K562 (cell line): ENCODE measurements at regions not wholly inside any gene's neighbourhood (a gene's known extent, or its start where the extent isn't known, plus 50 kb on each side); places are given as distances from the start of the nearest gene placed in this dataset.

Experiments
- ATAC-seq: fragments of 200-7000 bp; cut with Tn5 transposase; 3 replicates; pipeline ENCODE4 v1.9.1; 2020; ENCODE audit warnings: moderate library complexity
- BruUV-seq: library from RNA; stranded (reverse); fragments of 400-500 nt; replicated peaks from 2 replicates; lab custom pipeline; 2021; lab: Mats Ljungman, UMichigan
- CTCF ChIA-PET: fragments of 300-600 bp; formaldehyde crosslinking; extraction: SDS; loops from one replicate; lab custom pipeline; 2021; ENCODE audit warnings: low intra/inter-chr PET ratio; lab: Yijun Ruan, JAX
- POLR2A ChIA-PET: fragments of 300-600, 350-650 bp; sonication (Branson Sonifier 250); formaldehyde crosslinking; extraction: SDS; loops from one replicate; lab custom pipeline; 2021; ENCODE audit warnings: antibody characterized with exemption, inconsistent platforms; lab: Yijun Ruan, JAX
- DNase-seq, 4 experiments: peaks; one replicate each; pipeline versions ENCODE4 v3.0.0 to v3.0.0-alpha.2; 2011 to 2018; ENCODE audit warnings: low spot score in 3 of 4, mixed read lengths in 3 of 4; ENCODE audit errors: extremely low read depth in 1 of 4
- FAIRE-seq: peaks from 2 replicates; lab custom pipeline; 2011; peaks lifted over from hg19 to GRCh38; lab: Jason Lieb, UNC
- H2AFZ ChIP-seq: 2 replicates; pipeline ENCODE4 v1.6.0; 2011; ENCODE audit warnings: low read depth, low read length, control low read depth, inconsistent platforms
- H3K27ac ChIP-seq: fragments of 200-600 bp; 3 replicates; pipeline ENCODE4 v1.8.0; 2011; ENCODE audit warnings: low read depth, mild to moderate bottlenecking, control low read depth, inconsistent platforms, low read length, moderate library complexity, mixed read lengths; ENCODE audit errors: extremely low read depth
- H3K27me3 ChIP-seq, 2 experiments: fragments of 300-600 bp in 1 of 2; 2 replicates in 1 of 2; 3 replicates in 1 of 2; pipeline versions ENCODE4 v1.6.0 to v1.8.0; 2011; ENCODE audit warnings: inconsistent platforms in 2 of 2, low read length in 2 of 2, mild to moderate bottlenecking in 1 of 2, mixed read lengths in 1 of 2, moderate library complexity in 1 of 2; ENCODE audit not compliant: control insufficient read depth in 2 of 2, insufficient read depth in 2 of 2
- H3K36me3 ChIP-seq: fragments of 300-600 bp; 3 replicates; pipeline ENCODE4 v1.8.0; 2011; ENCODE audit warnings: mild to moderate bottlenecking, low read length, inconsistent platforms; ENCODE audit not compliant: control insufficient read depth, insufficient read depth
- H3K4me1 ChIP-seq, 2 experiments: fragments of 200-600 bp in 1 of 2; replicated peaks in 1 of 2; 2 replicates in 1 of 2; 3 replicates in 1 of 2; pipeline versions ENCODE4 v1.5.1 to v1.8.0; 2011; ENCODE audit warnings: inconsistent platforms in 2 of 2, low read length in 2 of 2, mild to moderate bottlenecking in 1 of 2, mixed read lengths in 1 of 2, moderate library complexity in 1 of 2; ENCODE audit not compliant: control insufficient read depth in 2 of 2, insufficient read depth in 2 of 2
- H3K4me2 ChIP-seq: 2 replicates; pipeline ENCODE4 v1.6.1; 2011; ENCODE audit warnings: low read length, control low read depth, inconsistent platforms, mixed read lengths; ENCODE audit not compliant: insufficient read depth
- H3K4me3 ChIP-seq: fragments of 200-600 bp; sonication (generic), shearing (Covaris generic); 2 replicates; pipeline ENCODE4 v1.5.1; 2016; ENCODE audit warnings: control low read depth, inconsistent platforms
- H3K79me2 ChIP-seq: fragments of 200-600 bp; 3 replicates; pipeline ENCODE4 v1.8.0; 2011; ENCODE audit warnings: low read length, inconsistent platforms; ENCODE audit not compliant: control insufficient read depth, insufficient read depth
- H3K9ac ChIP-seq, 2 experiments: 2 replicates each; pipeline versions ENCODE4 v1.6.0 to v1.6.1; 2011; ENCODE audit warnings: low read depth in 2 of 2, low read length in 2 of 2, control low read depth in 1 of 2, inconsistent platforms in 1 of 2, mild to moderate bottlenecking in 1 of 2, mixed read lengths in 1 of 2; ENCODE audit not compliant: insufficient read depth in 1 of 2
- H3K9me1 ChIP-seq: one replicate; pipeline ENCODE4 v1.6.0; 2011; ENCODE audit warnings: inconsistent platforms, mild to moderate bottlenecking, low read length, moderate library complexity; ENCODE audit not compliant: control insufficient read depth, insufficient read depth
- H3K9me3 ChIP-seq: replicated peaks from 2 replicates; pipeline ENCODE4 v1.5.1; 2011; ENCODE audit warnings: low read depth, low read length, inconsistent platforms; ENCODE audit not compliant: control insufficient read depth, insufficient read depth
- H4K20me1 ChIP-seq: replicated peaks from 2 replicates; pipeline ENCODE4 v1.6.1; 2011; ENCODE audit warnings: low read length, inconsistent platforms, mixed read lengths; ENCODE audit not compliant: control insufficient read depth, insufficient read depth
- DACH1 ChIP-seq: fragments of 450-650 bp; IDR thresholded peaks from 2 replicates; pipeline ENCODE4 v1.6.1; 2018; ENCODE audit not compliant: partially characterized antibody
- EHMT2 ChIP-seq: fragments of 450-650 bp; IDR thresholded peaks from 2 replicates; pipeline ENCODE4 v1.6.1; 2018; ENCODE audit warnings: antibody characterized with exemption
- FIP1L1 ChIP-seq: fragments of 200-400 bp; formaldehyde crosslinking; IDR thresholded peaks from 2 replicates; pipeline ENCODE4 v1.6.1; 2018; ENCODE audit warnings: mild to moderate bottlenecking, low read depth, low read length; ENCODE audit not compliant: poor library complexity, severe bottlenecking
- TRIM28 ChIP-seq: fragments of 450-650 bp; IDR thresholded peaks from 2 replicates; pipeline ENCODE4 v1.6.1; 2017
- ZBED1 ChIP-seq: IDR thresholded peaks from 2 replicates; pipeline ENCODE4 v1.6.1; 2014
- ZC3H11A ChIP-seq: IDR thresholded peaks from 2 replicates; pipeline ENCODE4 v1.6.1; 2012; ENCODE audit warnings: low read depth, low read length, improper control_type of control experiment
- ZNF3 ChIP-seq: fragments of 250-450 bp; sonication (Bioruptor Pico); IDR thresholded peaks from 2 replicates; pipeline ENCODE4 v1.5.0; 2021; ENCODE audit warnings: mild to moderate bottlenecking, moderate library complexity
- ZNF696 ChIP-seq: fragments of 250-450 bp; sonication (Bioruptor Pico); conservative IDR thresholded peaks from 2 replicates; pipeline ENCODE4 v1.4.0; 2020; ENCODE audit warnings: mild to moderate bottlenecking, moderate library complexity
- WGBS: fragments of 100-300 bp; shearing (Covaris generic); methylation state at CpG from one replicate; pipeline ENCODE4 v1.1.6; 2016; ENCODE audit warnings: low coverage, mixed read lengths; ENCODE audit not compliant: insufficient coverage; ENCODE audit errors: missing lambda C conversion rate; 5-methylcytosine and 5-hydroxymethylcytosine counted together
- in situ Hi-C: fragments of 300-500 bp; cut with MboI; formaldehyde crosslinking; loops from 4 replicates; pipeline ENCODE4 v1.15.0; 2018; ENCODE audit warnings: inconsistent platforms, mixed read lengths
- intact Hi-C: fragments of 100-400 bp; cut with micrococcal nuclease; formaldehyde crosslinking; loops from 2 replicates; pipeline ENCODE4 v1.14.2; 2022
- TF ChIP-seq, protein P1 (sequence below): fragments of 450-650 bp; IDR thresholded peaks from 2 replicates; pipeline ENCODE4 v1.6.1; 2016; ENCODE audit warnings: low read depth, mild to moderate bottlenecking, moderate library complexity
- TF ChIP-seq, protein P2 (sequence below): fragments of 200-400 bp; formaldehyde crosslinking; IDR thresholded peaks from 2 replicates; pipeline ENCODE4 v1.6.1; 2017; ENCODE audit warnings: mild to moderate bottlenecking, low read depth, low read length, moderate library complexity
- TF ChIP-seq, protein P3 (sequence below), 2 experiments: IDR thresholded peaks; 2 replicates each; pipeline ENCODE4 v1.6.1; 2012; ENCODE audit warnings: improper control_type of control experiment in 2 of 2, low read depth in 2 of 2, low read length in 2 of 2, borderline replicate concordance in 1 of 2

DNA sequence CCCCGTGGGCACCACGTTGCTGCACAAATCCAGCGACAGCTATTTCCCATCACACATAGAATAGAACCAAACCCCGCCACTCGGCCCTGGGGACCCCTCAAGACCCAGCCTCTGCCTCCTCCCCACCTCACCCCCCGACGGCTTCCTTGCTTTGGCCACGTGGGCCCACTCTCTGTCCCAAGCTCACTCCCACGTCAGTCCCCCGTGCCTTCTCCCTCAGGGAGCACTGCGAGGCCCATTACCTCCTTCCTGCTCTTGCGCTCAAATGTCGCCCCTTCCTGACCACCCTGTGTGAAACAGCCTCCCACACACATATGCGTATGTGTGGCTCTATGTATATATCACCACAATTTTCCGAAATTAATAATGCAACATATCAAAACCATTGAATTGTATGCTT lies 239.7 kb downstream of the SH3BP4 start (continued):
- TF ChIP-seq EHMT2 = no peak
- TF ChIP-seq DACH1 = no peak

DNA sequence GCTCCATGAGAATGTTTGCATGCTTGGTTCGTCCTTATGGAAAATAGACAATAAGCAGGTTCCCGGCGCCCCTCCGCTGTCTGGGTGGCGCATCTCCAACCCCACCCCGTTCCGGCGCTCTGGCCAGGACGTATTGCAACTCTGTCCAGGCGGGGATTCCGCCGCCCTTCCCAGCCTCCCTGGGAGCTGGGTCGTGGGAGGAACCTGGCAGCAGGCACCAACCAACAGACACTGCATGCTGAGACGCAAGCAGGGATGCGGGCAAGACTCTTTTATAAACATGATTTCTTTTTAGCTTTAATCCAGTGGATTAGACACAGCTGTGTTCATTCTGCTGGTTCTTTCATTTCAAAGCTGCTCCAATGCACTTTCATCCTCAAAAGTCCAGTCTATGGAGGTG lies 240.2 kb downstream of the SH3BP4 start:
- Histone ChIP-seq H3K36me3 (no peaks in the 10 kb centered on the region), H3K4me1 (no peaks in the 10 kb centered on the region), H3K9ac (no peak overlapping the region), H3K9me1 (no peaks in the 10 kb centered on the region), H4K20me1 (no peaks in the 10 kb centered on the region), H3K4me2 (no peak overlapping the region), H3K4me3 (no peak overlapping the region), H3K79me2 (no peaks in the 10 kb centered on the region), H2AFZ (no peak overlapping the region), H3K27me3 (peaks cover 0 to 17% of the 10 kb centered on the region in 2 experiments; a peak in 3 of 5 replicates), H3K27ac (no peak overlapping the region), H3K9me3 (no peaks in the 10 kb centered on the region)
- intact Hi-C loops (no loop called here), in situ Hi-C loops (no loop called here)
- POLR2A ChIA-PET = no interaction called here
- ATAC-seq (no peak), DNase-seq (no peak), FAIRE-seq (no peak)
- WGBS = 3% methylated on average over 15 of the region's 15 CpGs
- TF ChIP-seq, protein P1, sequence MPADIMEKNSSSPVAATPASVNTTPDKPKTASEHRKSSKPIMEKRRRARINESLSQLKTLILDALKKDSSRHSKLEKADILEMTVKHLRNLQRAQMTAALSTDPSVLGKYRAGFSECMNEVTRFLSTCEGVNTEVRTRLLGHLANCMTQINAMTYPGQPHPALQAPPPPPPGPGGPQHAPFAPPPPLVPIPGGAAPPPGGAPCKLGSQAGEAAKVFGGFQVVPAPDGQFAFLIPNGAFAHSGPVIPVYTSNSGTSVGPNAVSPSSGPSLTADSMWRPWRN = no peak
- CTCF ChIA-PET = no interaction called here
- BruUV-seq = no TSS peak

DNA sequence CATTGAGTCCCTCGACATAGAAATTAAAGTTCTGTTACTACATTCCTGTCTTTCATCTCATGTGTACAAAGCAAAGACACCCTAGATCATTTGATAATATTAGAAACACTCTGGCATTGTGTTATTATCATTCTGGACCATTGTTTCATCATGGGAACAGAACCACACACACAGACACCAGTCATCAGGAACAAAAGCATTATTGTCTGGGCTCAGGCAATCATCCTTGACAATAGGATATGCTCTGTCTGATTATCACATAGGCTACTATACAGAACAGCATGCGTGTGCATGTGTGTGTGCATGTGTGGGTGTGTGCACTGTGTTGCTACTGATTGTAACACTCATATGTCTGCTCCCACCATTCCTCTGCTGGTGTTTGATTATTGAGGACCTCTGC lies 242.5 kb downstream of the SH3BP4 start:
- POLR2A ChIA-PET = no interaction called here
- Histone ChIP-seq H2AFZ (no peak overlapping the region), H3K9me3 (no peaks in the 10 kb centered on the region), H3K79me2 (no peaks in the 10 kb centered on the region), H3K36me3 (no peaks in the 10 kb centered on the region), H4K20me1 (no peaks in the 10 kb centered on the region), H3K4me3 (no peak overlapping the region), H3K4me2 (no peak overlapping the region), H3K27me3 (peaks cover 0 to 32% of the 10 kb centered on the region in 2 experiments; a peak in 3 of 5 replicates), H3K9ac (no peak overlapping the region), H3K9me1 (no peaks in the 10 kb centered on the region), H3K27ac (no peak overlapping the region), H3K4me1 (no peaks in the 10 kb centered on the region)
- WGBS = 0% methylated on average over 2 of the region's 2 CpGs
- intact Hi-C loops (no loop called here), in situ Hi-C loops (no loop called here)
- no peak for FAIRE-seq
- no peak for ATAC-seq
- DNase-seq = no peak
- no TSS peak for BruUV-seq
- CTCF ChIA-PET = no interaction called here
- TF ChIP-seq TRIM28 = no peak
- TF ChIP-seq, protein P2, sequence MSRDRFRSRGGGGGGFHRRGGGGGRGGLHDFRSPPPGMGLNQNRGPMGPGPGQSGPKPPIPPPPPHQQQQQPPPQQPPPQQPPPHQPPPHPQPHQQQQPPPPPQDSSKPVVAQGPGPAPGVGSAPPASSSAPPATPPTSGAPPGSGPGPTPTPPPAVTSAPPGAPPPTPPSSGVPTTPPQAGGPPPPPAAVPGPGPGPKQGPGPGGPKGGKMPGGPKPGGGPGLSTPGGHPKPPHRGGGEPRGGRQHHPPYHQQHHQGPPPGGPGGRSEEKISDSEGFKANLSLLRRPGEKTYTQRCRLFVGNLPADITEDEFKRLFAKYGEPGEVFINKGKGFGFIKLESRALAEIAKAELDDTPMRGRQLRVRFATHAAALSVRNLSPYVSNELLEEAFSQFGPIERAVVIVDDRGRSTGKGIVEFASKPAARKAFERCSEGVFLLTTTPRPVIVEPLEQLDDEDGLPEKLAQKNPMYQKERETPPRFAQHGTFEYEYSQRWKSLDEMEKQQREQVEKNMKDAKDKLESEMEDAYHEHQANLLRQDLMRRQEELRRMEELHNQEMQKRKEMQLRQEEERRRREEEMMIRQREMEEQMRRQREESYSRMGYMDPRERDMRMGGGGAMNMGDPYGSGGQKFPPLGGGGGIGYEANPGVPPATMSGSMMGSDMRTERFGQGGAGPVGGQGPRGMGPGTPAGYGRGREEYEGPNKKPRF = no peak
- TF ChIP-seq ZBED1 = no peak
- TF ChIP-seq ZNF696 (CRISPR knock-in tag) = no peak
- no peak for TF ChIP-seq FIP1L1
- TF ChIP-seq, protein P3, sequence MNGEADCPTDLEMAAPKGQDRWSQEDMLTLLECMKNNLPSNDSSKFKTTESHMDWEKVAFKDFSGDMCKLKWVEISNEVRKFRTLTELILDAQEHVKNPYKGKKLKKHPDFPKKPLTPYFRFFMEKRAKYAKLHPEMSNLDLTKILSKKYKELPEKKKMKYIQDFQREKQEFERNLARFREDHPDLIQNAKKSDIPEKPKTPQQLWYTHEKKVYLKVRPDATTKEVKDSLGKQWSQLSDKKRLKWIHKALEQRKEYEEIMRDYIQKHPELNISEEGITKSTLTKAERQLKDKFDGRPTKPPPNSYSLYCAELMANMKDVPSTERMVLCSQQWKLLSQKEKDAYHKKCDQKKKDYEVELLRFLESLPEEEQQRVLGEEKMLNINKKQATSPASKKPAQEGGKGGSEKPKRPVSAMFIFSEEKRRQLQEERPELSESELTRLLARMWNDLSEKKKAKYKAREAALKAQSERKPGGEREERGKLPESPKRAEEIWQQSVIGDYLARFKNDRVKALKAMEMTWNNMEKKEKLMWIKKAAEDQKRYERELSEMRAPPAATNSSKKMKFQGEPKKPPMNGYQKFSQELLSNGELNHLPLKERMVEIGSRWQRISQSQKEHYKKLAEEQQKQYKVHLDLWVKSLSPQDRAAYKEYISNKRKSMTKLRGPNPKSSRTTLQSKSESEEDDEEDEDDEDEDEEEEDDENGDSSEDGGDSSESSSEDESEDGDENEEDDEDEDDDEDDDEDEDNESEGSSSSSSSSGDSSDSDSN (IDR thresholded peaks at IDR 0.05; ENCODE audit: borderline replicate concordance in 1 of 2, low read depth in 2 of 2, low read length in 2 of 2) = no peak
- no peak for TF ChIP-seq ZC3H11A
- no peak for TF ChIP-seq ZNF3 (CRISPR knock-in tag)
